HepG2 (cell line): ENCODE measurements at regions not wholly inside any gene's neighbourhood (a gene's known extent, or its start where the extent isn't known, plus 50 kb on each side); places are given as distances from the start of the nearest gene placed in this dataset.

Experiments
- ATAC-seq: fragments of 200-7000 bp; cut with Tn5 transposase; 3 replicates; pipeline ENCODE4 v1.9.1; 2020; ENCODE audit warnings: mild to moderate bottlenecking, moderate library complexity
- BruUV-seq: library from RNA; stranded (reverse); fragments of 400-500 nt; replicated peaks from 2 replicates; lab custom pipeline; 2021; lab: Mats Ljungman, UMichigan
- CTCF ChIA-PET: fragments of 300-600 bp; formaldehyde crosslinking; extraction: SDS; loops from one replicate; lab custom pipeline; 2021; ENCODE audit warnings: low total read pairs, inconsistent platforms, low intra/inter-chr PET ratio; lab: Yijun Ruan, JAX
- POLR2A ChIA-PET: fragments of 350-600 bp; sonication (Branson Sonifier 250); formaldehyde crosslinking; loops from one replicate; lab custom pipeline; 2020; ENCODE audit warnings: antibody characterized with exemption, inconsistent platforms; lab: Yijun Ruan, JAX
- DNase-seq: peaks from one replicate; pipeline ENCODE4 v3.0.0-alpha.2; 2015; ENCODE audit warnings: low spot score
- FAIRE-seq: peaks from 3 replicates; lab custom pipeline; 2011; peaks lifted over from hg19 to GRCh38; lab: Jason Lieb, UNC
- H2AFZ ChIP-seq: one replicate; pipeline ENCODE4 v1.6.1; 2011; ENCODE audit warnings: low read length, inconsistent platforms
- H3K27ac ChIP-seq: fragments of 300-600 bp; 3 replicates; pipeline ENCODE4 v1.8.0; 2011; ENCODE audit warnings: mixed run types, mild to moderate bottlenecking, mixed read lengths, low read length, inconsistent platforms; ENCODE audit not compliant: insufficient read depth; ENCODE audit errors: extremely low read length
- H3K27me3 ChIP-seq, 2 experiments: fragments of 200-600 bp in 1 of 2; 2 replicates in 1 of 2; 3 replicates in 1 of 2; pipeline versions ENCODE4 v1.6.0 to v1.8.0; 2011; ENCODE audit warnings: low read length in 2 of 2, mild to moderate bottlenecking in 2 of 2, moderate library complexity in 2 of 2, inconsistent platforms in 1 of 2; ENCODE audit not compliant: insufficient read depth in 2 of 2, control insufficient read depth in 1 of 2
- H3K36me3 ChIP-seq, 2 experiments: fragments of 200-600 bp in 1 of 2; replicated peaks in 1 of 2; 2 replicates in 1 of 2; 3 replicates in 1 of 2; pipeline versions ENCODE4 v1.5.1 to v1.8.0; 2011; ENCODE audit warnings: low read length in 2 of 2, inconsistent platforms in 1 of 2; ENCODE audit not compliant: insufficient read depth in 2 of 2, control insufficient read depth in 1 of 2
- H3K4me1 ChIP-seq: 2 replicates; pipeline ENCODE4 v1.5.1; 2012; ENCODE audit warnings: low read length, inconsistent platforms; ENCODE audit not compliant: insufficient read depth
- H3K4me2 ChIP-seq: 2 replicates; pipeline ENCODE4 v1.6.0; 2011; ENCODE audit warnings: low read depth, low read length, inconsistent platforms
- H3K4me3 ChIP-seq, 3 experiments: fragments of 200-600 bp in 1 of 3; sonication (generic), shearing (Covaris generic) in 1 of 3; replicated peaks in 1 of 3; 2 replicates each; pipeline ENCODE4 v1.5.1; 2011 to 2016; ENCODE audit warnings: low read length in 3 of 3, inconsistent platforms in 2 of 3, low read depth in 2 of 3, mild to moderate bottlenecking in 2 of 3, control low read depth in 1 of 3, mixed read lengths in 1 of 3; ENCODE audit not compliant: insufficient read depth in 1 of 3
- H3K79me2 ChIP-seq: one replicate; pipeline ENCODE4 v1.6.1; 2011; ENCODE audit warnings: low read length, inconsistent platforms; ENCODE audit not compliant: insufficient read depth
- H3K9ac ChIP-seq: 2 replicates; pipeline ENCODE4 v1.6.0; 2011; ENCODE audit warnings: mild to moderate bottlenecking, low read depth, low read length, inconsistent platforms; ENCODE audit not compliant: insufficient read depth
- H3K9me3 ChIP-seq: 2 replicates; pipeline ENCODE4 v1.5.1; 2012; ENCODE audit warnings: mild to moderate bottlenecking, low read length
- H4K20me1 ChIP-seq: 2 replicates; pipeline ENCODE4 v1.6.0; 2011; ENCODE audit warnings: inconsistent platforms, mild to moderate bottlenecking, low read length, moderate library complexity; ENCODE audit not compliant: insufficient read depth
- E2F5 ChIP-seq: sonication (generic); formaldehyde crosslinking; conservative IDR thresholded peaks from 2 replicates; pipeline ENCODE4 v1.4.0; 2020; ENCODE audit warnings: missing genetic modification reagents
- GATAD2A ChIP-seq: IDR thresholded peaks from 2 replicates; pipeline ENCODE4 v1.6.1; 2016
- HCFC1 ChIP-seq: fragments of 150-350 bp; IDR thresholded peaks from 2 replicates; pipeline ENCODE4 v1.6.1; 2014; ENCODE audit warnings: low read depth, low read length
- HOXA9 ChIP-seq: sonication (generic); formaldehyde crosslinking; IDR thresholded peaks from 2 replicates; pipeline ENCODE4 v1.8.1; 2022; ENCODE audit warnings: missing genetic modification reagents, mild to moderate bottlenecking, moderate library complexity, borderline replicate concordance
- POLR2AphosphoS5 ChIP-seq: IDR thresholded peaks from 2 replicates; pipeline ENCODE4 v1.6.1; 2012; ENCODE audit warnings: low read depth, low read length
- POLR2G ChIP-seq: fragments of 200-400 bp; formaldehyde crosslinking; IDR thresholded peaks from 2 replicates; pipeline ENCODE4 v1.6.1; 2018; ENCODE audit warnings: mild to moderate bottlenecking, low read depth, low read length, moderate library complexity
- PRDM10 ChIP-seq: sonication (generic); formaldehyde crosslinking; IDR thresholded peaks from 2 replicates; pipeline ENCODE4 v1.4.0; 2020; ENCODE audit warnings: low read depth, missing genetic modification reagents
- SMYD3 ChIP-seq: sonication (generic); formaldehyde crosslinking; IDR thresholded peaks from 2 replicates; pipeline ENCODE4 v1.8.1; 2023; ENCODE audit warnings: mild to moderate bottlenecking, missing genetic modification reagents
- ZBTB25 ChIP-seq: IDR thresholded peaks from 2 replicates; pipeline ENCODE4 v1.6.1; 2018; ENCODE audit warnings: missing genetic modification reagents
- ZBTB26 ChIP-seq: IDR thresholded peaks from 2 replicates; pipeline ENCODE4 v1.6.1; 2016; ENCODE audit warnings: missing compliant biosample characterization, missing genetic modification reagents, borderline replicate concordance
- ZNF577 ChIP-seq: sonication (generic); formaldehyde crosslinking; IDR thresholded peaks from 2 replicates; pipeline ENCODE4 v1.4.0; 2020; ENCODE audit warnings: mild to moderate bottlenecking, low read depth, missing genetic modification reagents, borderline replicate concordance
- WGBS: methylation state at CpG from one replicate; pipeline ENCODE4 v1.1.6; 2017; ENCODE audit warnings: low lambda C conversion rate; 5-methylcytosine and 5-hydroxymethylcytosine counted together
- in situ Hi-C: cut with HindIII; loops from 2 replicates; pipeline ENCODE4 v1.10.0; 2017; ENCODE audit warnings: low pct_unique_long_range_greater_than_20kb; ENCODE audit not compliant: extremely low pct_ligation_motif_present
- intact Hi-C: fragments of 100-400 bp; cut with micrococcal nuclease; formaldehyde crosslinking; loops from one replicate; pipeline ENCODE4 v1.10.0; 2022; ENCODE audit not compliant: unreplicated experiment

- Histone ChIP-seq H4K20me1 (no peaks in the 10 kb centered on the region), H3K4me2 (no peak overlapping the region), H3K36me3 (no peaks in the 10 kb centered on the region), H3K79me2 (no peaks in the 10 kb centered on the region), H3K4me1 (no peaks in the 10 kb centered on the region), H3K4me3 (no peak overlapping the region), H3K9me3 (no peaks in the 10 kb centered on the region), H2AFZ (no peak overlapping the region), H3K9ac (no peak overlapping the region), H3K27me3 (no peaks in the 10 kb centered on the region), H3K27ac (no peak overlapping the region)
- no peak for TF ChIP-seq ZNF577 (CRISPR knock-in tag)
- TF ChIP-seq HOXA9 (CRISPR knock-in tag), result no peak
- TF ChIP-seq POLR2G, result no peak
- no peak for TF ChIP-seq PRDM10 (CRISPR knock-in tag)
- TF ChIP-seq HCFC1, result no peak
- no peak for ATAC-seq
- DNase-seq, result no peak
- intact Hi-C loops (no loop called here), in situ Hi-C loops (no loop called here)
- POLR2A ChIA-PET, result no interaction called here
- BruUV-seq, result no TSS peak
- no peak for FAIRE-seq
- CTCF ChIA-PET, result no interaction called here
Measured at GRCh38 chr7:13152755-13153154, 465.3 kb downstream of the ARL4A start.

- H3K79me2 ChIP-seq, result no peaks in the 10 kb centered on the region
- no peak overlapping the region for H3K27ac ChIP-seq
- WGBS, result 26% methylated on average over 2 of the region's 2 CpGs
- ChIA-PET POLR2A (no interaction called here), CTCF (no interaction called here)
- no peaks in the 10 kb centered on the region for H3K9me3 ChIP-seq
- intact Hi-C loops (no loop called here), in situ Hi-C loops (no loop called here)
- no peak overlapping the region for H3K9ac ChIP-seq
- H4K20me1 ChIP-seq, result no peaks in the 10 kb centered on the region
- H3K4me3 ChIP-seq, result no peak overlapping the region
- no peak overlapping the region for H3K4me2 ChIP-seq
- H3K36me3 ChIP-seq, result no peaks in the 10 kb centered on the region
- no peaks in the 10 kb centered on the region for H3K4me1 ChIP-seq
- no peak for ATAC-seq
- no peak for FAIRE-seq
- DNase-seq, result no peak
- BruUV-seq, result no TSS peak
- H3K27me3 ChIP-seq, result no peaks in the 10 kb centered on the region
- no peak overlapping the region for H2AFZ ChIP-seq
- no peak for TF ChIP-seq E2F5 (CRISPR knock-in tag)
- TF ChIP-seq SMYD3 (CRISPR knock-in tag), result no peak
- no peak for TF ChIP-seq ZBTB25
- no peak for TF ChIP-seq ZBTB26
- TF ChIP-seq GATAD2A (CRISPR knock-in tag), result no peak
- no peak for TF ChIP-seq POLR2AphosphoS5
Measured at GRCh38 chr7:13153266-13153665, 465.8 kb downstream of the ARL4A start.
